ENCODE measurements at regions not wholly inside any gene's neighbourhood (a gene's known extent, or its start where the extent isn't known, plus 50 kb on each side); places are given as distances from the start of the nearest gene placed in this dataset.
"Not testable (repeated sequence)": the region's sequence is repeated elsewhere in the genome, so short reads cannot be mapped to it uniquely, and the experiment has no call there.

DNA sequence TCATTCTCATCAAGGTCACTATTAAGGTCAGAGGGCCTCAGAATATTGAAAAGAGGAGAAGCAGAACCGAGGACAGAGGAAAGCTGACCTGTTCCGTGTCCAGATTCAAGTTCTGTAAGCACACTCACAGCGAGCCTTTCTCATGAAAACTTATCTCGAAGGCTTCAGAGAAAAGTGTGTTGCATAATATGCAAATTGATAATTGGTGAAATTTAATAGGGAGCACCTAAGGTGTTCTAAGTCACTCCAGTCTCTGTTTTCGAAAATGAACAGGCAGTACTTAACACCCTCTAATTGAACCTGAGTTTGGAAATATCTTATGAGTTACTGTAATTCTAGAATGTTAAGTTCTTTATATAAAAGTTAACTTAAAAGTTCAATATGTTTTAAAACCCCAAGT, 181.2 kb upstream of the PDE10A start:
- H3K9ac ChIP-seq (ENCODE audit: low read depth, low read length), result no peak overlapping the region
- H3K9me3 ChIP-seq (ENCODE audit: control insufficient read depth, insufficient read depth, low read length), result no peaks in the 10 kb centered on the region
- peaks cover under 1% of the 10 kb centered on the region for H3K27me3 ChIP-seq (ENCODE audit: control insufficient read depth, insufficient read depth, low read length)
- no peak overlapping the region for H3K4me3 ChIP-seq (ENCODE audit: low read depth, low read length)
- peaks cover 20% of the 10 kb centered on the region for H3K4me1 ChIP-seq (ENCODE audit: control insufficient read depth, insufficient read depth, low read length)
- no peaks in the 10 kb centered on the region for H3K36me3 ChIP-seq (ENCODE audit: control insufficient read depth, insufficient read depth, low read length)

GRCh38 chr6:165843568-165844113, 180.6 kb upstream of the PDE10A start:
- Histone ChIP-seq H3K9ac (ENCODE audit: low read depth, low read length) (no peak overlapping the region), H3K4me1 (ENCODE audit: control insufficient read depth, insufficient read depth, low read length) (peaks cover 20% of the 10 kb centered on the region), H3K4me3 (ENCODE audit: low read depth, low read length) (no peak overlapping the region), H3K36me3 (ENCODE audit: control insufficient read depth, insufficient read depth, low read length) (no peaks in the 10 kb centered on the region), H3K27me3 (ENCODE audit: control insufficient read depth, insufficient read depth, low read length) (no peaks in the 10 kb centered on the region), H3K9me3 (ENCODE audit: control insufficient read depth, insufficient read depth, low read length) (no peaks in the 10 kb centered on the region)

- no peak overlapping the region for H3K4me3 ChIP-seq (ENCODE audit: low read depth, low read length)
- H3K9me3 ChIP-seq (ENCODE audit: control insufficient read depth, insufficient read depth, low read length), result no peaks in the 10 kb centered on the region
- H3K27me3 ChIP-seq (ENCODE audit: control insufficient read depth, insufficient read depth, low read length), result no peaks in the 10 kb centered on the region
- H3K9ac ChIP-seq (ENCODE audit: low read depth, low read length), result no peak overlapping the region
- no peaks in the 10 kb centered on the region for H3K36me3 ChIP-seq (ENCODE audit: control insufficient read depth, insufficient read depth, low read length)
- H3K4me1 ChIP-seq (ENCODE audit: control insufficient read depth, insufficient read depth, low read length), result peaks cover 20% of the 10 kb centered on the region
Measured at GRCh38 chr6:165843121-165843520, 180.1 kb upstream of the PDE10A start.

- Histone ChIP-seq H3K27me3 (ENCODE audit: control insufficient read depth, insufficient read depth, low read length) (no peaks in the 10 kb centered on the region), H3K4me1 (ENCODE audit: control insufficient read depth, insufficient read depth, low read length) (peaks cover 20% of the 10 kb centered on the region)
Measured at GRCh38 chr6:165842281-165842936, 179.4 kb upstream of the PDE10A start.

GRCh38 chr6:165841153-165841558, 178.1 kb upstream of the PDE10A start:
- Histone ChIP-seq H3K9me3 (ENCODE audit: control insufficient read depth, insufficient read depth, low read length) (no peaks in the 10 kb centered on the region), H3K27me3 (ENCODE audit: control insufficient read depth, insufficient read depth, low read length) (no peaks in the 10 kb centered on the region), H3K36me3 (ENCODE audit: control insufficient read depth, insufficient read depth, low read length) (no peaks in the 10 kb centered on the region), H3K4me3 (ENCODE audit: low read depth, low read length) (no peak overlapping the region), H3K9ac (ENCODE audit: low read depth, low read length) (no peak overlapping the region), H3K4me1 (ENCODE audit: control insufficient read depth, insufficient read depth, low read length) (peaks cover 20% of the 10 kb centered on the region)

More at GRCh38 chr6:165842281-165842936, 179.4 kb upstream of the PDE10A start:
- Histone ChIP-seq H3K4me3 (ENCODE audit: low read depth, low read length) (peak overlapping the region; percentile 33), H3K36me3 (ENCODE audit: control insufficient read depth, insufficient read depth, low read length) (no peaks in the 10 kb centered on the region), H3K9me3 (ENCODE audit: control insufficient read depth, insufficient read depth, low read length) (no peaks in the 10 kb centered on the region), H3K9ac (ENCODE audit: low read depth, low read length) (no peak overlapping the region)

GRCh38 chr6:165837948-165838745, 175.1 kb upstream of the PDE10A start:
- Histone ChIP-seq H3K27me3 (ENCODE audit: control insufficient read depth, insufficient read depth, low read length) (peaks cover 2% of the 10 kb centered on the region), H3K9ac (ENCODE audit: low read depth, low read length) (no peak overlapping the region), H3K4me1 (ENCODE audit: control insufficient read depth, insufficient read depth, low read length) (peaks cover 20% of the 10 kb centered on the region), H3K4me3 (ENCODE audit: low read depth, low read length) (no peak overlapping the region), H3K9me3 (ENCODE audit: control insufficient read depth, insufficient read depth, low read length) (no peaks in the 10 kb centered on the region), H3K36me3 (ENCODE audit: control insufficient read depth, insufficient read depth, low read length) (no peaks in the 10 kb centered on the region)

DNA sequence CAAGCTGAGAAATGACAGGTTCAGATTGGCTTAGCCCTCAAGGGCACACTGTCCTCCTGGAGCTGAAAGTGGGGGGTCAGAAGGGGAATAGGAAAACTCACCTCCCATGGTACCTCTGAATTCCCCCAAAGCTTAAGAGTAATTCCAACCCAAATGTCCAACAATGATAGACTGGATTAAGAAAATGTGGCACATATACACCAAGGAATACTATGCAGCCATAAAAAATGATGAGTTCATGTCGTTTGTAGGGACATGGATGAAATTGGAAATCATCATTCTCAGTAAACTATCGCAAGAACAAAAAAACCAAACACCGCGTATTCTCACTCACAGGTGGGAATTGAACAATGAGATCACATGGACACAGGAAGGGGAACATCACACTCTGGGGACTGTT, 173.6 kb upstream of the PDE10A start:
- H3K9me3 ChIP-seq (ENCODE audit: control insufficient read depth, insufficient read depth, low read length); H3K36me3 ChIP-seq (ENCODE audit: control insufficient read depth, insufficient read depth, low read length); H3K27me3 ChIP-seq (ENCODE audit: control insufficient read depth, insufficient read depth, low read length); H3K9ac ChIP-seq (ENCODE audit: low read depth, low read length); H3K4me1 ChIP-seq (ENCODE audit: control insufficient read depth, insufficient read depth, low read length); H3K4me3 ChIP-seq (ENCODE audit: low read depth, low read length): not testable (repeated sequence)

DNA sequence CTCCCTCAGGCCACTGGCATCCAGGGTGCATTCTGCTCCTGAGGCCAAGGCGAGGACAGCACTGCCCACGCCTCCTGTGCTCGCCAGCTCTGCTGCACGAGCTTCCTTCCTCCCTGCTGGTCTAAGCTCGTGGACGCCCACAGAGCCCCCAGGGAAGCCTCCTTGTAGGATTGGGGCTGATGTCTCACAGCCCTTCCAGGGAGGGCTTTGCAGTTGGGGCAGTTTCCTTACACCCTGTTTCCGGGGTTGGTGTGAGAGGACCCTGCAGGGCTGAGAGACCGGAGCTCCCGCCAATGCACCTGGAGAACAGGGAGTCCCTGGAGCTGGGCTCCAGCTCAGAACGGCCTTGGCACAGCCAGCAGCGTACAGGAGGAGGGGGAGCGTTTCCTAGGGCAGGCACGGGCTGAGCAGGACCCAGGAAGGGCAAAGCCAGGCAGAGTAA, 172.4 kb upstream of the PDE10A start:
- Histone ChIP-seq H3K4me3 (ENCODE audit: low read depth, low read length) (no peak overlapping the region), H3K4me1 (ENCODE audit: control insufficient read depth, insufficient read depth, low read length) (no peaks in the 10 kb centered on the region), H3K9ac (ENCODE audit: low read depth, low read length) (no peak overlapping the region), H3K27me3 (ENCODE audit: control insufficient read depth, insufficient read depth, low read length) (peaks cover 2% of the 10 kb centered on the region), H3K36me3 (ENCODE audit: control insufficient read depth, insufficient read depth, low read length) (no peaks in the 10 kb centered on the region), H3K9me3 (ENCODE audit: control insufficient read depth, insufficient read depth, low read length) (no peaks in the 10 kb centered on the region)

- Histone ChIP-seq H3K27me3 (ENCODE audit: control insufficient read depth, insufficient read depth, low read length) (peaks cover 2% of the 10 kb centered on the region), H3K9me3 (ENCODE audit: control insufficient read depth, insufficient read depth, low read length) (no peaks in the 10 kb centered on the region), H3K9ac (ENCODE audit: low read depth, low read length) (no peak overlapping the region), H3K4me3 (ENCODE audit: low read depth, low read length) (no peak overlapping the region), H3K4me1 (ENCODE audit: control insufficient read depth, insufficient read depth, low read length) (no peaks in the 10 kb centered on the region), H3K36me3 (ENCODE audit: control insufficient read depth, insufficient read depth, low read length) (no peaks in the 10 kb centered on the region)
Measured at GRCh38 chr6:165834613-165835259, 171.7 kb upstream of the PDE10A start.

GRCh38 chr6:165833355-165833754, 170.3 kb upstream of the PDE10A start:
- H3K36me3 ChIP-seq (ENCODE audit: control insufficient read depth, insufficient read depth, low read length), result no peaks in the 10 kb centered on the region
- no peaks in the 10 kb centered on the region for H3K4me1 ChIP-seq (ENCODE audit: control insufficient read depth, insufficient read depth, low read length)
- no peak overlapping the region for H3K4me3 ChIP-seq (ENCODE audit: low read depth, low read length)
- H3K9me3 ChIP-seq (ENCODE audit: control insufficient read depth, insufficient read depth, low read length), result no peaks in the 10 kb centered on the region
- no peak overlapping the region for H3K9ac ChIP-seq (ENCODE audit: low read depth, low read length)
- H3K27me3 ChIP-seq (ENCODE audit: control insufficient read depth, insufficient read depth, low read length), result peaks cover 2% of the 10 kb centered on the region

DNA sequence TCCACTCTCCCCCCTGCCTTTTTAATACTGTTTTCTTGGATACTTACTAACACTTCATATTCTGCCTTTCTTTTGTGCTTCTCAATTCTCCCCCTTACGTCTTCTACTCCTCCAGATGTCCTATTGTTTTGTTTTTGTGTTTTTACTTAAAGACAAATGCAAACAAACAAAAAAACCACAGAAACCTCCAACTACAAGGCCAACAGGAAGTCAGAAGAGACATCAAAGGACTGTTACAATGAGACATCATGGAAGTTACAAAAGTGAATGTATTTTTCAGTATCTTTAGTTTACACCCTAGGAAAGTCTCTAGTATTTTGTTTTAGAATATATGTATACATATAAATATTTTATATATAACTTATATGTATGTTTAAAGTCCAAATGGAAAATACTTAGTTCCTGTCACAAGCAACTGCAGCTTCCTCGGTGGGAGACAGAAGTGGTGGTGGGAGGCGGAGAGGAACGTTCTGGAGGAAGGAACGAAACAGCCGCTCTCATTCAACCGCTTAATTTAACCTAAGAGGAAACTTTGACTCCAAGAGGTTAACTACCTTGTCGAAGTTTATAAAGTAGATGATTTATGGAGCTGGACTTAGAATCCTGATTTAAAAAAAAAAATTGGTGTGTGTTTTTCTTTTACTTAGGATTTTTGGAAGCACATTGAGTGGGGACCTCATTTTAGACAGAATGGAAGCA, 168.9 kb upstream of the PDE10A start:
- H3K27me3 ChIP-seq (ENCODE audit: control insufficient read depth, insufficient read depth, low read length), result peaks cover 2% of the 10 kb centered on the region
- no peaks in the 10 kb centered on the region for H3K4me1 ChIP-seq (ENCODE audit: control insufficient read depth, insufficient read depth, low read length)
- no peak overlapping the region for H3K9ac ChIP-seq (ENCODE audit: low read depth, low read length)
- no peaks in the 10 kb centered on the region for H3K36me3 ChIP-seq (ENCODE audit: control insufficient read depth, insufficient read depth, low read length)
- H3K9me3 ChIP-seq (ENCODE audit: control insufficient read depth, insufficient read depth, low read length), result no peaks in the 10 kb centered on the region
- H3K4me3 ChIP-seq (ENCODE audit: low read depth, low read length), result no peak overlapping the region
